ENCODE measurements at regions not wholly inside any gene's neighbourhood (a gene's known extent, or its start where the extent isn't known, plus 50 kb on each side); places are given as distances from the start of the nearest gene placed in this dataset.

GRCh38 chr18:29087616-29088246 lies 910.8 kb upstream of the CDH2 start:
- intact Hi-C loops (cut with micrococcal nuclease), result no loop called here
- Mint-ChIP-seq H3K4me3 (no peak overlapping the region), H3K9me3 (peaks cover 10% of the 10 kb centered on the region), H3K27ac (no peak overlapping the region), H3K36me3 (ENCODE audit: low read depth) (no peaks in the 10 kb centered on the region), H3K4me1 (ENCODE audit: low read depth) (no peaks in the 10 kb centered on the region), H3K27me3 (ENCODE audit: low read depth) (no peaks in the 10 kb centered on the region)
- no peak for DNase-seq
- CTCF ChIA-PET, result no interaction called here

DNA sequence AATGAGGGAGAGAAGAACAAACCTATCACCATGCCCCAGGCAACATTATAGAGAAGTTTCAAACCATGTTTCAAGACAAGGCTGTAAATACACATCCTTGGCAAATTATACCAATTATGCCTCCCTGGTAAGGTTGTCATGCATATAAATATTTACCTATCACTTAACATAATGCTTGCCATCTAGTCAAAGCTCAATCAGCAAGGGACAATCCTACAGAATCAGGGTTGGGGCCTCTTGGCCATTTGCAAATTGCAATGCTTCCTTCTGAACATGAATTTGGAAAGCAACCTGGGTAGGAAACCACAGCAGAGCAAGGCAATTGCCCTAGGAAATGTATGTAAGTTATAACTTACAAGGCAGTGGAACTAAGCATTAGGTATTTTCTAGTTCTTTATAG lies 907.2 kb upstream of the CDH2 start:
- CTCF ChIA-PET, result no interaction called here
- H3K9me3 Mint-ChIP-seq, result peaks cover 5% of the 10 kb centered on the region

DNA sequence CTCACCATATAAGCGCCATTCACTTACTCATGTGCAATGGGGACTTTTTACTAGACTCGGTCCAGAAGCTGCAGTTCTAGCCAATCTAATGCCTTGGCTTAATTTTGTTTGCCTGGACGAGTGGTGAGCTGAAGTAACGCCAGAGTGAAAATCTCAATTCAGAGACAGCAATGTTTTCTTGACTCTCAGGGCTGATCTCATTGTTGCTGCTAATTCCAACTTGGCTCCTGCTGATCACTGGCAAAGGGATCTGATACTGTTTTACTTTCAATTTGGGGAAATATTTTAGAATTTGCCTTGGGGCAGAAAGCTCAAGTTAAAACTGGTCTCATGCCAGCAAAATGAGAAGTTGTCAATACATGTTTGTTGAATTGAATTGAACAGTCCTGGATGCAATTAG lies 906.6 kb upstream of the CDH2 start:
- CTCF ChIA-PET, result interaction anchor here (0.6 kb wide), 1 partner anchor 53 kb away, joined by 4 read pairs; no protein-coding TSS in a partner anchor
- Mint-ChIP-seq H3K27me3 (ENCODE audit: low read depth) (no peaks in the 10 kb centered on the region), H3K4me1 (ENCODE audit: low read depth) (no peaks in the 10 kb centered on the region), H3K4me3 (no peak overlapping the region), H3K27ac (no peak overlapping the region), H3K9me3 (peaks cover 5% of the 10 kb centered on the region), H3K36me3 (ENCODE audit: low read depth) (no peaks in the 10 kb centered on the region)
- intact Hi-C loops (cut with micrococcal nuclease), result no loop called here
- no peak for DNase-seq

More for the DNA sequence above, 907.2 kb upstream of the CDH2 start:
- Mint-ChIP-seq H3K27ac (no peak overlapping the region), H3K4me1 (ENCODE audit: low read depth) (no peaks in the 10 kb centered on the region), H3K4me3 (no peak overlapping the region), H3K36me3 (ENCODE audit: low read depth) (no peaks in the 10 kb centered on the region), H3K27me3 (ENCODE audit: low read depth) (no peaks in the 10 kb centered on the region)
- intact Hi-C loops (cut with micrococcal nuclease), result no loop called here
- DNase-seq, result no peak

GRCh38 chr18:29080946-29081345 lies 904.0 kb upstream of the CDH2 start:
- H3K9me3 Mint-ChIP-seq, result peaks cover 9% of the 10 kb centered on the region
- no peaks in the 10 kb centered on the region for H3K36me3 Mint-ChIP-seq (ENCODE audit: low read depth)
- no peak overlapping the region for H3K4me3 Mint-ChIP-seq
- H3K27ac Mint-ChIP-seq, result no peak overlapping the region
- no peaks in the 10 kb centered on the region for H3K27me3 Mint-ChIP-seq (ENCODE audit: low read depth)
- intact Hi-C loops (cut with micrococcal nuclease), result no loop called here
- no peaks in the 10 kb centered on the region for H3K4me1 Mint-ChIP-seq (ENCODE audit: low read depth)
- CTCF ChIA-PET, result interaction anchor here (0.6 kb wide), 1 partner anchor 12 kb away, joined by 3 read pairs; no protein-coding TSS in a partner anchor
- DNase-seq, result no peak

- H3K4me3 Mint-ChIP-seq, result no peak overlapping the region
- no peaks in the 10 kb centered on the region for H3K36me3 Mint-ChIP-seq (ENCODE audit: low read depth)
- no peak overlapping the region for H3K27ac Mint-ChIP-seq
- H3K27me3 Mint-ChIP-seq (ENCODE audit: low read depth), result no peaks in the 10 kb centered on the region
- no peak for DNase-seq
- H3K9me3 Mint-ChIP-seq, result peaks cover 7% of the 10 kb centered on the region
- intact Hi-C loops (cut with micrococcal nuclease), result no loop called here
- H3K4me1 Mint-ChIP-seq (ENCODE audit: low read depth), result no peaks in the 10 kb centered on the region
- CTCF ChIA-PET, result interaction anchor here (0.7 kb wide), 1 partner anchor 91 kb away, joined by 3 read pairs; no protein-coding TSS in a partner anchor
Observed at GRCh38 chr18:29078273-29078672, 901.3 kb upstream of the CDH2 start.

DNA sequence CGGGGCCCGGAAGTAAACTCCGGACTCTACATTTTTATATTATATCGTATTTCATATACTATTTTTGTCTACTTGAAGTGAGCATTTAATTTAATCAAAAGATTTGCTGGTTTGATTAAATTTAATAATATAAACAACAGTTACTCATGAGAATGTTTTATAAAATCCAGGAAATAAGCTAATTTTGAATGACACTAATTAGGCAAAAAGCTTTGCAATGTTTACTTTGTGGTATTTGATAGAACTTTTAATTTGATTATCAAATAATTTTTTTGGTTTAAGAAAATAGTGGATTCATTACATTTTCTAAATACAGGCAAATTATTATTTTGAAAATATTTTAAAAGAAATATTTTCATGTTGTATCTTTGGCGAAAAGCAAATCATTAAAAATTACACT lies 900.4 kb upstream of the CDH2 start:
- Mint-ChIP-seq H3K9me3 (peaks cover 7% of the 10 kb centered on the region), H3K27ac (no peak overlapping the region), H3K4me3 (no peak overlapping the region), H3K27me3 (ENCODE audit: low read depth) (no peaks in the 10 kb centered on the region), H3K36me3 (ENCODE audit: low read depth) (no peaks in the 10 kb centered on the region), H3K4me1 (ENCODE audit: low read depth) (no peaks in the 10 kb centered on the region)
- intact Hi-C loops (cut with micrococcal nuclease), result no loop called here
- CTCF ChIA-PET, result no interaction called here
- no peak for DNase-seq

DNA sequence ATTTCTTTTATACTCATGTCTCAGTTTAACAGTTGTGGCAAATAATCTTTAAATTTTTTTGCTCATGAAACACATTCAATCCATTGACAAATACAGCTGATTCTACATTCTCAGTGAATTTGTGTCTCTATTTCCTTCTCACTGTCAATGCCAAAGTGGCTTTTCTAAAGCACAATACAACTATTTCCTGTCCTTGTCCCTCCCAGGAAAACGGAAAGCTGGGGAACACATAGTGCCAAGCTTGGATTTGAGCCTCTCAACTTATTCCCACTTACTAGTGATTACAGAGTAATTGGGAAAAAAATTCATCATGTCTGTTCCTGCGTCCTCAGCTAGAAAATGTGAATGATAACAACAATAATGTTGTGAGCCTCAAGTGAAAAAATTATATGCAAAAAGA lies 899.7 kb upstream of the CDH2 start:
- Mint-ChIP-seq H3K4me1 (ENCODE audit: low read depth) (no peaks in the 10 kb centered on the region), H3K4me3 (no peak overlapping the region), H3K27me3 (ENCODE audit: low read depth) (no peaks in the 10 kb centered on the region), H3K27ac (no peak overlapping the region), H3K36me3 (ENCODE audit: low read depth) (no peaks in the 10 kb centered on the region), H3K9me3 (peaks cover 5% of the 10 kb centered on the region)
- DNase-seq, result no peak
- CTCF ChIA-PET, result no interaction called here
- intact Hi-C loops (cut with micrococcal nuclease), result no loop called here

DNA sequence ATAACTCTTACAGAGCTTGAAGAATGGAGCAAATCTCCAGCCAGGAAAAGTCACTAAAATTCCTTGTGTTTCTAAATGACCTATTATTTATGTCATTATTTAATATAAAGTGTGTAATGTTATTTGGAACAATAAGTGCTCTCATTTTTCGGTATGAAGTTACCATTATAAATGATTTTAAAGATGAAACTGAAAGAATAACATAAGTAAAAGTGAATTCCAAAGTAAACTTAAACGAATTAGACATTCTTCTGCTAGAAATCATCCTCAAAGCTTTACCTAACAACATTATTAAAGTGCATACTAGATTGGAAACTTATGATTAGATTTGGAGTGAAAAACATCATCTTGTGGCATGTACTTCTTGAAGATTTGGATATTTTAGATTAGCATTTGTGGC lies 897.2 kb upstream of the CDH2 start:
- H3K4me1 Mint-ChIP-seq (ENCODE audit: low read depth), result no peaks in the 10 kb centered on the region
- no peak for DNase-seq
- no peaks in the 10 kb centered on the region for H3K27me3 Mint-ChIP-seq (ENCODE audit: low read depth)
- H3K9me3 Mint-ChIP-seq, result peaks cover 7% of the 10 kb centered on the region
- H3K27ac Mint-ChIP-seq, result no peak overlapping the region
- CTCF ChIA-PET, result no interaction called here
- no peak overlapping the region for H3K4me3 Mint-ChIP-seq
- intact Hi-C loops (cut with micrococcal nuclease), result no loop called here
- H3K36me3 Mint-ChIP-seq (ENCODE audit: low read depth), result no peaks in the 10 kb centered on the region

GRCh38 chr18:29071869-29072268 lies 894.9 kb upstream of the CDH2 start:
- no peaks in the 10 kb centered on the region for H3K27me3 Mint-ChIP-seq (ENCODE audit: low read depth)
- no peaks in the 10 kb centered on the region for H3K36me3 Mint-ChIP-seq (ENCODE audit: low read depth)
- H3K9me3 Mint-ChIP-seq, result peaks cover 11% of the 10 kb centered on the region

DNA sequence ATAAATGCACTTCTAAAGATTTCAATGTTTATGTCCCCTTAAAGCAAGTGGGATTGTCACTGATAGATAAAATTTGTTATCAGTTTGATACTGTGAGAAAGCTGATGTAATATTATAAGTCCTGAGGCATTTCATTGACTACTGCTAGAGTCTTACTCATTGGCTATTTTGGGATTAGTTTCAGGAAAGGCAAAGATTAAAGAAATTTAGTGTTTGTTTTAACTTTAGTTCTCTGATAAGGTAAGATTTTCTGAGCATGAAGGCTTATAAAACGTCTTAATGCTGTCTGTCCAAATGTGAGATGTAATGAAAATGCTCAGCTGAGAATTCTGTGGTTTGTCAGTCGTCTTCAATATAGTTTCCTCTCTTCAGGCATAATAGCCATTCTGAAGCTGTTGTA lies 886.4 kb upstream of the CDH2 start:
- no peak for DNase-seq
- Mint-ChIP-seq H3K36me3 (ENCODE audit: low read depth) (no peaks in the 10 kb centered on the region), H3K9me3 (peaks cover 16% of the 10 kb centered on the region), H3K4me1 (ENCODE audit: low read depth) (no peaks in the 10 kb centered on the region), H3K27ac (no peak overlapping the region), H3K4me3 (no peak overlapping the region), H3K27me3 (ENCODE audit: low read depth) (no peaks in the 10 kb centered on the region)
- intact Hi-C loops (cut with micrococcal nuclease), result no loop called here
- CTCF ChIA-PET, result no interaction called here

More at GRCh38 chr18:29071869-29072268, 894.9 kb upstream of the CDH2 start:
- Mint-ChIP-seq H3K27ac (no peak overlapping the region), H3K4me3 (no peak overlapping the region), H3K4me1 (ENCODE audit: low read depth) (no peaks in the 10 kb centered on the region)
- intact Hi-C loops (cut with micrococcal nuclease), result no loop called here
- DNase-seq, result no peak
- CTCF ChIA-PET, result no interaction called here

DNA sequence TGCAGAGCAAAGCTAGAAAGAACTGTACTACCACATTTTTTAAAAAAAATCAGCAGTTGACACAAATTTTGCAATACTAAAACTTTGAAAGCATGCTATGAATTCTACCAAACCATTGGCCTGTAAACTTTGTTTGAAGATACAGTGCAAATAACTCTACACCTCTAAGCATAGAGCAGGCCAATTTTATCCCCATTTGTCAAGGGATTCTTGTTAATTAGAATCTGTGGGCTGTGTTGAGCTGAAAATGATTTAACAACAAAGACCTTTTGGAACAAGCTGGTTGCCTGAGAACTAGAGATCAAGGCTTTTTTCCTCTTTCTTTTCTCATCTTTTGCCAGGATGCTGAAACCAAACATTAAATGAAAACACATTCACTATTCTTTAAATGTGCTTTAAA lies 886.0 kb upstream of the CDH2 start:
- DNase-seq, result no peak
- Mint-ChIP-seq H3K9me3 (peaks cover 16% of the 10 kb centered on the region), H3K27me3 (ENCODE audit: low read depth) (no peaks in the 10 kb centered on the region), H3K27ac (no peak overlapping the region), H3K36me3 (ENCODE audit: low read depth) (no peaks in the 10 kb centered on the region), H3K4me3 (no peak overlapping the region), H3K4me1 (ENCODE audit: low read depth) (no peaks in the 10 kb centered on the region)
- intact Hi-C loops (cut with micrococcal nuclease), result no loop called here
- CTCF ChIA-PET, result no interaction called here

- intact Hi-C loops (cut with micrococcal nuclease), result no loop called here
- no peak overlapping the region for H3K27ac Mint-ChIP-seq
- CTCF ChIA-PET, result no interaction called here
- H3K4me1 Mint-ChIP-seq (ENCODE audit: low read depth), result no peaks in the 10 kb centered on the region
- no peaks in the 10 kb centered on the region for H3K36me3 Mint-ChIP-seq (ENCODE audit: low read depth)
- no peak overlapping the region for H3K4me3 Mint-ChIP-seq
- no peaks in the 10 kb centered on the region for H3K27me3 Mint-ChIP-seq (ENCODE audit: low read depth)
- DNase-seq, result no peak
- H3K9me3 Mint-ChIP-seq, result peaks cover 7% of the 10 kb centered on the region
Observed at GRCh38 chr18:29060349-29060748, 883.4 kb upstream of the CDH2 start.

DNA sequence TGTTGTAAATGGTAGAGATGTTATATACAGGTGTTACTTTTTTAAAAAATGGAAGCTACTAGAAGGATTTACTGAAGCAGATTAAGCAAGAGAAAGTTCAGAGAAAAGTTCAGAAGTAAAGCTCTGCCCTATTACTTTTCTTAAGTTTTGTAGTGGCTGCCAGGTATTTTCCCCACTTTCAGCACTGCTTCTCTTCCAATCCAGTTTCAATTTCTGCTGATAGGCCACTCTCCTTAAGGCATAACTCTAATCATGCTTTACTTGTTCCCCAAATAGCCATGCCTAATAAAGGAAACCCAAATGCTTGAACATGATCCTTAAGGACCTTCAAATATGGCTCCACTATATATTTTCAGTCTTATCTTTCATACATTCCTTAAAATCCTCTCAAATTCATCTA lies 880.8 kb upstream of the CDH2 start:
- peaks cover 3% of the 10 kb centered on the region for H3K9me3 Mint-ChIP-seq
- H3K27ac Mint-ChIP-seq, result no peak overlapping the region
- intact Hi-C loops (cut with micrococcal nuclease), result no loop called here
- no peaks in the 10 kb centered on the region for H3K4me1 Mint-ChIP-seq (ENCODE audit: low read depth)
- DNase-seq, result no peak
- no peak overlapping the region for H3K4me3 Mint-ChIP-seq
- CTCF ChIA-PET, result no interaction called here
- H3K27me3 Mint-ChIP-seq (ENCODE audit: low read depth), result no peaks in the 10 kb centered on the region
- H3K36me3 Mint-ChIP-seq (ENCODE audit: low read depth), result no peaks in the 10 kb centered on the region

All from activated naive CD4-positive, alpha-beta T cell treated with anti-CD3 and anti-CD28 coated beads for 36 hours (primary cell).